Endothelial cell (in vitro differentiated cells): ENCODE measurements at regions not wholly inside any gene's neighbourhood (a gene's known extent, or its start where the extent isn't known, plus 50 kb on each side); places are given as distances from the start of the nearest gene placed in this dataset.

ENCODE experiments used
- DNase-seq: peaks from one replicate; pipeline ENCODE4 v3.0.0; 2021; ENCODE audit warnings: low spot score
- H3K27ac Mint-ChIP-seq: one replicate; pipeline ENCODE4 v1.8.0; 2021; ENCODE audit warnings: mixed read lengths, inconsistent platforms; ENCODE audit not compliant: unreplicated experiment
- H3K27me3 Mint-ChIP-seq: one replicate; pipeline ENCODE4 v1.8.0; 2021; ENCODE audit warnings: mild to moderate bottlenecking, moderate library complexity, mixed read lengths, inconsistent platforms; ENCODE audit not compliant: unreplicated experiment
- H3K36me3 Mint-ChIP-seq: one replicate; pipeline ENCODE4 v1.8.0; 2021; ENCODE audit warnings: mild to moderate bottlenecking, low read depth, mixed read lengths, inconsistent platforms; ENCODE audit not compliant: unreplicated experiment
- H3K4me1 Mint-ChIP-seq: one replicate; pipeline ENCODE4 v1.8.0; 2021; ENCODE audit warnings: mild to moderate bottlenecking, mixed read lengths, inconsistent platforms; ENCODE audit not compliant: unreplicated experiment
- H3K4me3 Mint-ChIP-seq: one replicate; pipeline ENCODE4 v1.8.0; 2021; ENCODE audit warnings: mild to moderate bottlenecking, mixed read lengths, inconsistent platforms; ENCODE audit not compliant: unreplicated experiment
- H3K9me3 Mint-ChIP-seq: one replicate; pipeline ENCODE4 v1.8.0; 2021; ENCODE audit warnings: mixed read lengths, inconsistent platforms; ENCODE audit not compliant: unreplicated experiment
- TF ChIP-seq, protein P1 (sequence below): fragments of 200-600 bp; sonication (generic); IDR thresholded peaks from one replicate; pipeline ENCODE4 v1.5.0; 2021; ENCODE audit warnings: antibody characterized with exemption; ENCODE audit not compliant: unreplicated experiment

DNA sequence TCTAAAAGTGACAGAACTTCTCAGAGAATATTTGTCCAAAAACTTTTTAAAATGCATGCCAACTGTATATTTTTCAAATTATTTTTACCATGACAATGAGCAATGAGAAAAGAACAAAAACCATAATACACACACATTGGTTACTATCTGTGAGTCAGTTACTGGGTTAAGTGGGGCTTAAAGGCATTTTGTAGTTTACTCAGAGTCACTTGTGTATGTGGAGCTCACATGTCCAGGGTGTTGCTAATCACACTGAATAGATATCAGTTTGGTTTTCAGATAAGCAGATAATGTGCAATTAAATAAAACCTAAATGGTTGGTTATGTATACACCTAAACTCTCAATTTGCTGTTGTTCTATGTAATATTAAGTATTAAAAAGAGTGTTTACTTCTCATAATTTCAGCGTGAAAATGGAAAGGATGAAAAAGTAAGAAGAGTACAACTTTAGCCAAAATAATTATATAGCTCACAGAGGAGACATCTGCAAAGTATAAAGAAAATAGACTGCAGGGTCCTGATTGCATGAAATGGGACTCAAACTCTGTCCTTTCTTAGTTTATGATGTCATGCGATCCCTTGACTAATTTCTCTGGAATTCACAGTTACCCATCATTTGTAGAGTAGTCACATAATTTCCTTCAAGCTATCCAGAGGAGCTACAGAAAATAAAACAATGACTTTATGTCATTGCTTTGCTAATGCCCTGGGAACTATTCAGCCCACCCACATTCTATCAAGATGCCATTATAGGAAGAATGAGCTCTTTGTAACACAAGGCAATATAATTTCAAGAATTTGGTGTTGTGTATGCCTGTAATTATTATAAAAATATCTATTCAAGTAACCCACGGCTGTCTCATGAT lies 388.0 kb upstream of the ZNF608 start:
- H3K36me3 Mint-ChIP-seq: no peaks in the 10 kb centered on the region
- no peak for DNase-seq
- no peak overlapping the region for H3K4me3 Mint-ChIP-seq
- H3K27me3 Mint-ChIP-seq: peaks cover 3% of the 10 kb centered on the region
- no peaks in the 10 kb centered on the region for H3K9me3 Mint-ChIP-seq
- H3K4me1 Mint-ChIP-seq: no peaks in the 10 kb centered on the region
- TF ChIP-seq, protein P1, sequence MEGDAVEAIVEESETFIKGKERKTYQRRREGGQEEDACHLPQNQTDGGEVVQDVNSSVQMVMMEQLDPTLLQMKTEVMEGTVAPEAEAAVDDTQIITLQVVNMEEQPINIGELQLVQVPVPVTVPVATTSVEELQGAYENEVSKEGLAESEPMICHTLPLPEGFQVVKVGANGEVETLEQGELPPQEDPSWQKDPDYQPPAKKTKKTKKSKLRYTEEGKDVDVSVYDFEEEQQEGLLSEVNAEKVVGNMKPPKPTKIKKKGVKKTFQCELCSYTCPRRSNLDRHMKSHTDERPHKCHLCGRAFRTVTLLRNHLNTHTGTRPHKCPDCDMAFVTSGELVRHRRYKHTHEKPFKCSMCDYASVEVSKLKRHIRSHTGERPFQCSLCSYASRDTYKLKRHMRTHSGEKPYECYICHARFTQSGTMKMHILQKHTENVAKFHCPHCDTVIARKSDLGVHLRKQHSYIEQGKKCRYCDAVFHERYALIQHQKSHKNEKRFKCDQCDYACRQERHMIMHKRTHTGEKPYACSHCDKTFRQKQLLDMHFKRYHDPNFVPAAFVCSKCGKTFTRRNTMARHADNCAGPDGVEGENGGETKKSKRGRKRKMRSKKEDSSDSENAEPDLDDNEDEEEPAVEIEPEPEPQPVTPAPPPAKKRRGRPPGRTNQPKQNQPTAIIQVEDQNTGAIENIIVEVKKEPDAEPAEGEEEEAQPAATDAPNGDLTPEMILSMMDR: no peak
- H3K27ac Mint-ChIP-seq: no peak overlapping the region

DNA sequence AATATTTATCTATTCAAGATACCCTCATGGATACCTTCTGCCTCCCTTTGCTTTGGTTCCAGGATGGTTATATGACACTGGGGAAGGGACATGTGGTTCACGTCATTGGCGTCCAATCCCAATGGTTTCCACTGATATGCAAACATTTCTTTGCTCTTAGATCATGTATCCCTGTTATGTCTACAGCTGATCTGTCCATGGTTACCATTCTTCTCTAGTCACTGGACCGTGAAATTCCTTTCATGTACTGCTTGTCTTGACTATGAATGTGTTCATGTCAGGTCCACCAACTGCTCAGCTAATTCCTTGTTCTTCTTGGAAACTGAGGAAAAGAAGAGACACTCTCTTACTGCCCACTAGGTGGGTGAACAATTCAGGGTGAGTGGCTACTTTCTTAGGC lies 391.1 kb upstream of the ZNF608 start:
- Mint-ChIP-seq H3K27me3 (peaks cover 3% of the 10 kb centered on the region), H3K4me1 (no peaks in the 10 kb centered on the region), H3K4me3 (no peak overlapping the region), H3K27ac (no peak overlapping the region), H3K9me3 (no peaks in the 10 kb centered on the region), H3K36me3 (no peaks in the 10 kb centered on the region)
- no peak for DNase-seq
- TF ChIP-seq, protein P1: no peak

DNA sequence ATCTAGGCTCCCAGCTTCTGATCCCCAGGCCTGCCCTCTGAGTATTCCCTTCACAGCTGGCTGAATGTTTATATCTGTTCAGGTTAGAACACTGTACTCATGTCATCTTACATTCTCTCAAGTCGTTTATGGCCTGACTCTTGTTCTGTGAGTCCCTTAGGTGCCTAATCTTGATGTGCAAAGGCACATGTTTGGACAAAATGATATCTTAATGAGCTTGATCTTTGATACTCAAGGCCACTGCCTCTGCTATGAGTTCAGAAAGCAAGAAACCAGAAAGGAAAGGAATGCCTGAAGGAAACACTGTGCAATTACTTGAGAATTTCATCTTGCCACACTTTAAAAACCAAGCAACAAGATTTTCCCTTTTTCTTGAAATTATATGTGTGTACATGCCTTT lies 391.8 kb upstream of the ZNF608 start:
- Mint-ChIP-seq H3K4me1 (no peaks in the 10 kb centered on the region), H3K27ac (no peak overlapping the region), H3K27me3 (peaks cover 3% of the 10 kb centered on the region), H3K4me3 (no peak overlapping the region), H3K36me3 (no peaks in the 10 kb centered on the region), H3K9me3 (no peaks in the 10 kb centered on the region)
- TF ChIP-seq, protein P1: no peak
- no peak for DNase-seq

DNA sequence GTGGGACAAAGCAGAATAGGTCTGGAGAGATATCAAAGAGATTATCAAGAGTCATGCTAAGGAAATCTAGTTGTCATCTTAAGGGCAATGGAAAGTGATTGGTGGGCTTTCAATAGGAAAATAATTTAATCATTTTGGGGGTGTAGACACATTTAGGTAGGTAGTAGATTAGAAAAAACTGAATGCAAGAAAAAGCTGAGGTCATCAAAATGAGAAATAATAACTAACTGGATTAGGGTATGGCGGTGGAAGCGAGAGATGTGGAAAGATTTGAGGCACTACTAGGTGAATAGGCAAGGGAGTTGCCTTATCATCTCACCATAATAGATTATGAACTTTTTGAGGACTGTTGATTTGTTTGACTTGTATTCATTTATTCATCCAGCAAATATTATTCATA lies 393.2 kb upstream of the ZNF608 start:
- Mint-ChIP-seq H3K4me1 (no peaks in the 10 kb centered on the region), H3K27ac (no peak overlapping the region), H3K9me3 (no peaks in the 10 kb centered on the region), H3K4me3 (no peak overlapping the region), H3K36me3 (no peaks in the 10 kb centered on the region), H3K27me3 (peaks cover 3% of the 10 kb centered on the region)
- DNase-seq: no peak
- TF ChIP-seq, protein P1: no peak

DNA sequence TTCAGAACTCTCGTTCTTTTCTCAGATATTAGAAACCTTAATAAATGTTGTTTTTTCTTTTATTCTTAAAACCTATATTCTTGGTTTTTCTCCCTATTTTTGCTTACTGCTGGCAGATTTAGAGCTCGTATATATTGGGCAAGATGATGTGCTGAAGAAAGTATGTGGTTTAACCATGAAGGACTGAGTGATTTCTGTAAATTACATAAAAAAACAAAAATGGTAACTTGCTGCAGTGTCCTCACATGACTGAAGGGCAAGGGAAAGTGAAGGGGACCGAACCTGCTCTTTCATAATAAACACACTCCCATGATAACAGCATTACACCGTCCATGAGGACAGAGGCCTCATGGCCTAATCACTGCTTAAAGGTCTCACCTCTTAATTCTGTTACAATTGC lies 393.8 kb upstream of the ZNF608 start:
- TF ChIP-seq, protein P1: no peak
- no peak overlapping the region for H3K27ac Mint-ChIP-seq

More for the DNA sequence above, 393.8 kb upstream of the ZNF608 start:
- no peaks in the 10 kb centered on the region for H3K4me1 Mint-ChIP-seq
- H3K27me3 Mint-ChIP-seq: peaks cover 3% of the 10 kb centered on the region
- no peak overlapping the region for H3K4me3 Mint-ChIP-seq
- H3K36me3 Mint-ChIP-seq: no peaks in the 10 kb centered on the region
- H3K9me3 Mint-ChIP-seq: no peaks in the 10 kb centered on the region
- no peak for DNase-seq
